HG03025 (cell line): ENCODE measurements at regions not wholly inside any gene's neighbourhood (a gene's known extent, or its start where the extent isn't known, plus 50 kb on each side); places are given as distances from the start of the nearest gene placed in this dataset.
"Not testable (repeated sequence)": the region's sequence is repeated elsewhere in the genome, so short reads cannot be mapped to it uniquely, and the experiment has no call there.

ENCODE experiments used
- ATAC-seq: cut with Tn5 transposase; IDR thresholded peaks from one replicate; pipeline ENCODE4 v1.9.1; 2021; ENCODE audit warnings: mild to moderate bottlenecking, moderate library complexity; ENCODE audit not compliant: unreplicated experiment, low FRiP score

DNA sequence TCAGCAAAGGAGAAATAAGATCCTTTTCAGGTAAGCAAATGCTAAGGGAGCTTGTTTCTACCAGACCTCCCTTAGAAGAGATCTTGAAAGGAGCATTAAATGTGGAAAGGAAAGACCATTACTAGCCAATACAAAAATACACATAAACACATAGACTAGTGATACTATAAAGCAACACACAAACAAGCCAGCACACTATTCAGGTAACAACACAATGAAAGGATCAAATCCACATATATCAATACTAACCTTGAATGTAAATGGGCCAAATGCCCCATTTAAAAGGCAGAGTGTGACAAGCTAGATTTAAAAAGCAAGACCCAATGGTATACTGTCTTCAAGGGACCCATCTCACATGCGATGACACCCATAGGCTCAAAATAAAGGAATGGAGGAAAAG lies 317.6 kb downstream of the TBL1XR1 start:
- no peak for ATAC-seq

DNA sequence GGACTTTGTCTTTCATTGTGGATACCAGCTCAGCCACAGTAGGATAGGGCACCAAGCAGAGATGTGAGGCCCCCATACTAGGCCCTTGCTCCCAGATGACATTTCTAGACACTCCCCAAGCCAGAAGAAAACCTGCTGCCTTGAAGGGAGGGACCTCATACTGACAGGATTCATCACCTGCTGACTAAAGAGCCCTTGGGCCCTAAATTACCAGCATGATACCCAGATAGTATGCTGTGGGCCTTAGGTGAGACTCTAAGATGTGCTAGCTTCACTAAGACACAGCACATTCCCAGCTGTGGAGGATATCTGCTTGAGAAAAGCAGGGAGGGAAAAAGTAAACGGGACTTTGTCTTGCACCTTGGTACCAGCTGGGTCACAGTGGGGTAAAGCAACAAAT lies 324.0 kb downstream of the TBL1XR1 start:
- no peak for ATAC-seq

DNA sequence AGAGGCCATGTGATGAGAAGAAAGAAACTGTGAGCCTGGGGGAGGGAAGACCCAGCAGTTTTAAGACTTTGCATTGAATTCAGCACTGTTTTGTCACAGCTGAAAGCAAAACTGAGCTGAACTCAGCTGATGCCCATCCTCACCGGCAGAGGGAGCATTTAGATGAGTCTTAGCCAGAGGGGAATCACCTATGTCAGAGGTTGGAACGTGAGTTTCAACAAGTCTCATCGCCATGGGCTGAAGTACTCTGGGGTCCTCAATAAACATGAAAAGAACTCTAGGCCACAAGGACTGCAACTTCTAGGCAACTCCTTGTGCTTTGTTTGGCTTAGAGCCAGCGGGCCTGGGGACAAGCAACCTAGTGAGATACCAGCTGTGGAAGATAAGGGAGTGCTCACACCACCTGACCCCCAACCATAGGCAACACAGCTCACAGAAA lies 324.5 kb downstream of the TBL1XR1 start:
- peak; percentile 95 for ATAC-seq

DNA sequence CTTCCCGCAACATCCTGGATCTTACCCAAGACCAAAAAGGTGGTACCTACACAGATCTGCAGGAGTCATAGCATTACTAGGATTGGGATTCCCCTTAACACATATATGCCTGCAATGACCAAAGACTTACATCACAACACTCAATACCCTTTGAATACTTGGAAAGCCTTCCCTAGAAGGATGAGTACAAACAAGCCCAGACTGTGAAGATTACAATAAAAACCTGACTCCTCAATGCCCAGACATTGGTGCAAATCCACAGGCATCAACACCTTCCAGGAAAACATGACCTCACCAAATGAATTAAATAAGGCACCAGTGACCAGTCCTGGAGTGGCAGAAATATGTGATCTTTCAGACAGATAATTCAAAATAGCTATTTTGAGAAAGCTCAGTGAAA lies 326.8 kb downstream of the TBL1XR1 start:
- ATAC-seq: no peak

DNA sequence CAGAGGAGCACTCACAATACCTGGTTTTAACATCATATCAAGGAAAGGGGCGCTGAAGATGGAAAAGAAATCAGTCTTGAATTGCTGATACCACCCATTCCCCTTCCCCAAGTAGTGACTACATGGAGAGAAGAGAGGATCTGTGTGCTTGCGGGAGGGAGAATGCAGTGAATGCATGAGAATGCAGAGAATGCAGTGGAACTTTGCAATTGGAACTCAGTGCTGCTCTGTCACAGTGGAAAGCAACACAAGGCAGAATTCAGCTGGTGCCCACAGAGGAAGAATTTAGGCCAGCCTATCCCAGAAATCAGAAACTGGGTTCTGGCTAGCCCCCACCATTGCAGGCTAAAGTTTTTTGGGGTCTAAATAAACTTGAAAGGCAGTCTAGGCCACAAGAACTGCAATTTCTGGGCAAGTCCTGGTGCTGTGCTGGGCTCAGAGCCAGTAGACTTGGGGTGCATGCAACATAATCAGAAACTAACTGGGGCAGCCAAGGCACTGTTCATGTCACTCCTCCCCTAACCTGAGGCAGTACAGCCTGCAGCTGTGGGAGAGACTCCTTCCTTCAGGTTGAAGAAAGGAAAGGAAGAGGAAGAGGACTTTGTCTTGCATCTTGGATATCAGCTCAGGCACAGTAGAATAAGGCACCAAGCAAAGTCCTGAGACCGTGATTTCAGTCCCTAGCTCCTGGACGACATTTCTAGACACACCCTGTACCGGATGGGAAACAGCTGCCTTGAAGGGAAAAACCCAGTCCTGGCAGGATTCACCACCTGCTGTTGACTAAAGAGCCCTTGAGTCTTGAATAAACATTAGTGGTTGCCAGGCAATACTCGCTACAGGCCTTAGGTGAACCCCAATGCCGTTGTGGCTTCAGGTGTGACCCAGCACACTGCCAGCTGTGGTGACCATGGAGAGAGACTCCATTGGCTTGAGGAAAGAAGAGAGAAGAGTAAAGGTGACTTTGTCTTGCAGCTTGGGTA lies 329.3 kb downstream of the TBL1XR1 start:
- no peak for ATAC-seq

DNA sequence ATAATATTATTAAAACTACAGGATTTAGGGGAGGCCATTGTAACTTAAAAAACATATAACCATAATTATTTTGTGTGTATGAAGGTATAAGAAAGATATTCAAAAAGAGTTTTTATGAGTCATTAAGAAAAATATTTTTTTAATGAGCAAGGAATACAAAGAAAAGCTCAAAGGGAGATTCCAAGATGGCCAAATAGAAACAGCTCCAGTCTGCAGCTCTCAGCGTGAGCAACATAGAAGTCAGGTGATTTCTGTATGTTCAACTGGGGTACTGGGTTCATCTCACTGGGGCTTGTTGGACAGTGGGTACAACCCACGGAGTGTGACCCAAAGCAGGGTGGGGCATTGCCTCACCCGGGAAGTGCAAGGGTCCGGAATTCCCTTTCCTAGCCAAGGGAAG lies 336.1 kb downstream of the TBL1XR1 start:
- no peak for ATAC-seq

DNA sequence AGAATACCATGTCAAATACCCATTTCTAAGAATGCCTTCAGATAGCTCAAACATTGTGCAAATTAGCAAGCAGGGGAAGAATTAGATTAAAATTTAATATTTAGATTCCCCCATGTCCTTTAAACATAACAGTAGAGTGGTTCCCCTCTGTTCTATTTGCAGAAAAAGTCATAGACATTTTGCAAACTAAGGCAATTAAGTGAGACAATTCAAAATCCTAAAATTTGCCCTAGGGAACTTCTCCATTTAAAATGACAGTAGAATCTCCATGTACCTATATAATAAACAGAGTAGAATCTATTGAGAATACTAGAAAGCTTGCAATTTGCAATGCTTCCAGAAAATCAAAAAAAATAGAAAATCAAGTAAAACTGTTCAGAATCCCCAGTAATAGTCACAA lies 340.6 kb downstream of the TBL1XR1 start:
- ATAC-seq: no peak

DNA sequence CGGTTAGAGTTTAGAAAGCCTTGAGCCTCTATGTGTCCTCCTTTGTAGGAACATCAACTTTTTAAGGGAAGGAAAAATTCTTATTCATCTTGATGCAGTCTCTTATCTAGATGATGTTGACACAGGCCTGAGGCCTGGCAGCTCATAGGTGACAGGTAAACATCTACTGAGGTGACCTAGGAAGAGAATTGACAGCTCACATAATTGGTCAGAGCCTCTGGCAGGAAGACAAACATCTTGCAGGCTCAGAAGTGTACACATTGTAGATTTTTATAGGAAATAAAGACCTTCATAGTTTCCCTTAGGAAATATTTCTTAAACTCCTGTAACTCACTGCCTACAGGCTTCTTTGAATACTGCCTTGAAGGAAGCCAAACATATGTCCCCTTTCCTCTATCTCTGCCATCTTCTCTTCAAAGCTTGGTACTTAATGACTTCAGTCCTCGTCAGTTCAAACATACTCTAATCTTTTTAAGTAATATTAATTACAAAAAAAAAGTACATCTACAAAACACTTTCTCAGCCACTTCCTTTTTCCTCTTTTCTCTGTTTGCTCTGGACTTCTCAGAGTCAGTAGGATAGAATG lies 341.3 kb downstream of the TBL1XR1 start:
- no peak for ATAC-seq

DNA sequence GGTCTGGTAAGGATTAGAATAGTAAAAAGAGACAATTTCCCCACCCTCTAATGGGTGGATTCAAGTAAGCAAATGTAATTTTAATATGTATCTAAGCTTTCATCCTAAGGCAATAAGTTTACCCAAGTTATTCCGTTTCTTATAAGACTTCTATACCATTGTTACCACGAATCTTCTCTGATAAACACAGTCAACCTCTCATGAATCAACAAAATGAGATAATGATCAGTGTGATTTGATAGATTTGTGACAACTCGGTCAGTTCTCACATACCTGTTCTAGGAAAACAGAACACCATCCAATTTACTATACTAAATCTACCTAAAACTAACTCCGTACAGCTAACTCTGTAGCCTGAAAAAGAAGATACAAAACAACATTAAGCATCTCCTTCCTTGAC lies 342.1 kb downstream of the TBL1XR1 start:
- no peak for ATAC-seq

DNA sequence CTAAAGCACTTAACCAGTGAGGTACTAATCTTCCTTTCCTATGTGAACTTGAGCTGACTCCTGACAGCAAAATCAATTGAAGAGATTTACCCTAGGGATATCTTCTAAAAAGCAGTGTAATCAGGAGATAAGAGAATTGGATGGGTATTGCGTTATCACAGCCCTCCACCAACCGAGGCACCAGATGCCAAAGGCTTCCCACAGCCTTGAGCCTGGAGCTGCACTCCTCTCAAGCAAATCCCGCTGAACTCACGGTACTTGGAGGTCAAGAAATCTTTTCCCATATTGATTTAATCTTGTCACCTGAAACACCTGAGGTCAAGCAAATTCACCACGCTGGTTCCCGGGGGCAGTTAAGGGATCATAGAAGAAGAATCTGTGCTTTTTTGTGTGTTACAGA lies 346.8 kb downstream of the TBL1XR1 start:
- ATAC-seq: no peak

DNA sequence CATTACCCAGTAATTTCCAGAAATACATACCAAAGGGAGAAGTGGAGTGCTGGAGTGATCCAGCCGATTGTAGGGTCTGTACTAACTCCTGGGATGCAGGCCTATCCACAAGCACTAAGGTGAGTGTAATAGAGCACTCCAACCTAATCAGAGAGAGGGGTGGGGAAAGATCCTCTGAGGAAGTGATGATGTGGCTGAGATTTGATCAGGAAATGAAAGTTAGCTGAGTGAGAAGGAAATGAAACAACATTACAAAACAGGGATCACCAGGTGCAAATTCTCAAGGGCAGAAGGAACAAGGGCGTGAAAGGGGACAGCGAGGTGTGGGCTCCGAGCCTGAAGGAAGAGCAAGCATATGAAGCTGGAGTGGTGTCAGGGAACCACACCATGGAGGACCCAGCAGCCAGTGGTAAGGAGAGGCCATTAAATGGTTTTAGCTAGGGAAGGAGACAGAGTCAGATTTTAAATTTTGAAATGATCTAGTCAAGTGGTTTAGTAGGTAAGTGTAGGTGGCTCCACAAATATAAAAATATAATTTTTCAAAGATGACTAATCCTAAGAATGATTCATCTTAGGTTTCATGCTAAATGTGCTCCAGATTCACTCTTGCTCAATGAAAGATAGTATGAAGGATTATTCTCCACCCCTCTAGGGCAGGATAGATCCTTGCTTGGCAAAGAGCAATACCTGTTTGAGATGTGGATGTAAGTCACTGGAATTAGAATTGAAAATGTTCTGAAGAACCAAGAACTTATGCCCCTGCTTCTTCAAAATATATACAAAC lies 348.7 kb downstream of the TBL1XR1 start:
- ATAC-seq: no peak

DNA sequence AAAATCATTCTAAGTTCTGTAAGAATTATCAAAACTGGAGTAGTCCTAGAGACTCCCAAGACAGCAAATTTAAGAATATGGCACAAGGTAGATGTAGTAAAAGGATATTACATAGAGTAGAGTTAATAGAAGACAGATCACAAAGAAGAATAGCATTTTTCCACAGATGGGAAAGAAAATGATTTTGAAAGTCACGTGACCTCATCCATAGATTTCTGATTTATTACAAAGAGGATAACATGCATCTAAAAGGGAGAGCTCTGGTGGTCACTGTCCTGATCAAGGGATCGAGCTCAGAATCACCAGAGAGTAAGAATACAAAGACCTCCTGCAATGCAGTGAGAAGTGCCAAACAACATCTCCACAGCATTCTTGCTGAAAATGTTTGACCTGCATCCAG lies 354.4 kb downstream of the TBL1XR1 start:
- no peak for ATAC-seq

DNA sequence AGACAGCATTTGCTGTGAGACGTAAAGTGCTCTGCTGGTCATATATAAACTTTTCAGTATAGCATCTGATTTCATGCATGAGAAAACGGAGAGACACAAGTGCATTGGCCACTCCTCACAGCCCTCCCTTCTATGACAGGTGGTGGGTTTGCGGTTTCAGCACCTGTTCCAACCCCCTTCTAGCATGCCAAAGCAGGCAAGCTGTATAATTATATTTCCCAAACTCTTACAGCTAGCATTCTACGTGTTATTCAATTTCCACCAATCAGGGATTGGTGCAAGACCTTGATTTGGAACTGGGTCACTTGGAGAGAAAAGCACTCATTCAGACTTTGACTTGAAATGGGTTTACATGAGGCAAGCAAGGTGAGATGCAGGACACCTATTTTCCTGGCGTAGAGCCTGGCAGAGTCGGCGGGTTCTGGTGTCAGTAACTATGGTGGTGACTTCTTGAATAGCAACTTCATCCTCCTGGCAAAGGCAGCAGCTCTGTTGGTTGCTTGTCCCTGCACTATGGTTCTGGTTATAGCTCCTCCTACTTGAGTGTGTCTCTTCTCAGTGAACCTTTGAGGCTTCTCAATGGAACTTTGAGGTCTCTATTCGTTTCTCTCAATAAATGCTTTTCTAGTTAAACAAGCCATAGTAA lies 356.5 kb downstream of the TBL1XR1 start:
- ATAC-seq: no peak

DNA sequence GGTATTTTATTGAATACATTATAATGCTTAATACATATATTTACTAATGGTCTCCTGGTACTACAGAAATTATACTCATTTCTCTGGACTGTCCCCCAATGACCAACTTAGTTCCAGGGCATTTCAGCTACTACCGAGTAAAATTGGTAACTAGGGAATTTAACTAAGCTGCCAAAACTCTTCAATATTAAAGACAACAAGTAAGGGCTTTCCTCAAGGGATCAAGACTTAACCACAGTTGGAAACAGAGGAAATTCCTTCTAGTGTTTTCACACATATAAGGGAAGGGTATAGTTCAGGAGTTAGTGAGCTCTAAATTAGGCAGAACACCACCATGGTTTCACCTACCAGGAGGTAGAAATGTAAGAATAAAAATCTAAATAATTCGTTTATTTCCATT lies 357.4 kb downstream of the TBL1XR1 start:
- no peak for ATAC-seq

DNA sequence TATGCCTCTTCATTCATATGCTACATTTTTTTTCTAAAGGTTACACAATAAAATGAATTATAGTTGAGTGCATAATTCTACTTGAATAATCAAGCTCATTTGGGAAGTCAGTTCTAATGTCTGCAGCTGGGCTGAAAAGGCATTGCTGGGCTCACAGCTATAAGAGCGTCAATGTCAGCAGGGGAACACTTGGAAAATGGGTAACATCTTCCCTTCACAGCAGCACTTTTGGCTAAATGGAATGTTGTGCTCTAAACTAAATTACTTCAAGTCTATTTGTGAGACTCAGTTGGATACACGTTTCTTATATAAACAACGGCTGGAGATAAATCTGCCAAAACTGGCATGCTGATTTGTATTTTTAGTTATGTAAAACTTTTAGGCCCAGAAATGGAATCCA lies 357.8 kb downstream of the TBL1XR1 start:
- ATAC-seq: no peak

DNA sequence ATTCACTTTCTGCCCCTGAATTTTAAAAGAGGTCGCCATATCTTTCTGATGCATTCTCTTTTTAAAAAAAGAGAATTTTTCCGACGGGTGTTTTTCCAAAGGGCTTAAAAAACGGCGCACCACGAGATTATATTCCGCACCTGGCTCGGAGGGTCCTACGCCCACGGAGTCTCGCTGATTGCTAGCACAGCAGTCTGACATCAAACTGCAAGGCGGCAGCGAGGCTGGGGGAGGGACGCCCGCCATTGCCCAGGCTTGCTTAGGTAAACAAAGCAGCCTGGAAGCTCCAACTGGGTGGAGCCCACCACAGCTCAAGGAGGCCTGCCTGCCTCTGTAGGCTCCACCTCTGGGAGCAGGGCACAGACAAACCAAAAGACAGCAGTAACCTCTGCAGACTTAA lies 370.0 kb downstream of the TBL1XR1 start:
- ATAC-seq: not testable (repeated sequence)

DNA sequence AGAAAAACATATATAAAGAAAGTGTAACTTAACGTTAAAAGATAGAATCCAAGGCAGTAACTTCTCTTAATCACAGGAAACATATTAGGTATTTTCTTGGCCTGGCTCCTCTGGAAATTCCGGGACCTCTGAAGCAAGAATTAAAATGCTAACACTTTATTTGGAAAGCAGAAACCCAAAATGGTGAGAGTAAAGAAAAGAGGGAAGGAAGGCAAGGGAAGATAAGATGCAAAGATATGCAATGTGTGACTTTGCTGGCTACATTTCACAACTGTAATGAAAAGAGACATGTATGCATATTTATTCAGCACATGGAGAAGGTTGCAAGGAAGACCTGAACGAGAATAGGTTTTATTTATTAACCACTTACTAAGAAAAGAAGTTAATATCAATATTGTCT lies 372.5 kb downstream of the TBL1XR1 start:
- no peak for ATAC-seq

DNA sequence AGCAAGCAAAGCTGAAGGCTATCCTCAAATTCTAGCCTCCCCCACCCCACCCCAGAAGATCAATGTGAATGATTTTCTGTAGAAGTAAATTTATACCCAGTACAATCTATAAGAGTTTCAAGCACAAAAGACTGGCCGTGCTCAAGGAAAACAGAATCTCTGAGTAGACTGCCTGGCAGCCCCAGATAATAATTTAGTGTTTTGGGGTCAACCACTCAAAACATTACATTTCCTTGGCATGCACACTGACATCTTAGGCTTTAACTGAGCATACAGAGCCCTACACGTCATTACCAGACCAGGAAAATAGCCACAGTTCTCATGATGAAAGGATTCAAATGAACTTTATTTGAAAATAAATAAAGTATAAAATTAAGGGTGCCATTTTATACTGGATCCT lies 376.5 kb downstream of the TBL1XR1 start:
- no peak for ATAC-seq

DNA sequence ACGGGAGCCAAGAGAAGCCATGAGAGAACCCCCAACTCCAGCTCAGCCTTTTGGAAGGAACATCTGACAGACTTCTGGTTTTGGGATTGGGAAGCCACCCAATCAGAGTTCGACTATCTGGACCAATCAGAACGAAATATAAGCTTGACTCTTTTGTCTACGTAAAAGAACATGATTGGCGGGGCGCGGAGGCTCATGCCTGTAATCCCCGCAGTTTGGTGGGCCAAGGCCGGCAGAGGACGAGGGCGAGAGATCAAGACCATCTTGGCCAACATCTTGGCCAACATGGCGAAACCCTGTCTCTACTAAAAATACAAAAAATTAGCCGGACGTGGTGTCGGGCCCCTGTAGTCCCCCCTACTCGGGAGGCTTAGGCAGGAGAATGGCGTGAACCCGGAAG lies 380.3 kb downstream of the TBL1XR1 start:
- ATAC-seq: no peak

DNA sequence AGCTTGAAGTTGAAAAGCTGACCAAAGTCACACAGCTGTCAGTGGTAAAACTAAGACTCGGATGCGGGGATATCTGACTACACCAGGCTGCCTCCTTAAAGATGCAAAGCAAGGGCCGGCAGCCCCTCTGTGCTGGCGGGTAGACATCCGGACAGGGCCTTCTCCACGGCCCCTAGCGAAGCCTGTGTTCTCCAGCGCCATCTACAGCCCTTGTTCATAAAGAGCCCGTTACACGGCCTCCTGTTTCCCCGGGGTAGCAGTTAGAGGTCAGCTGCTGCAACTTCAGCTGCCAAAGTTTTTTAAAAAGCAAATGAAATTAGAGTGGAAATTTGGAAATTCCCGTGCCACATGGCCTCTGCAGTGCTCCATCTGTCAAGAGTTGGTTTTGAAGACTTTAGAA lies 383.0 kb downstream of the TBL1XR1 start:
- ATAC-seq: peak; percentile 64

DNA sequence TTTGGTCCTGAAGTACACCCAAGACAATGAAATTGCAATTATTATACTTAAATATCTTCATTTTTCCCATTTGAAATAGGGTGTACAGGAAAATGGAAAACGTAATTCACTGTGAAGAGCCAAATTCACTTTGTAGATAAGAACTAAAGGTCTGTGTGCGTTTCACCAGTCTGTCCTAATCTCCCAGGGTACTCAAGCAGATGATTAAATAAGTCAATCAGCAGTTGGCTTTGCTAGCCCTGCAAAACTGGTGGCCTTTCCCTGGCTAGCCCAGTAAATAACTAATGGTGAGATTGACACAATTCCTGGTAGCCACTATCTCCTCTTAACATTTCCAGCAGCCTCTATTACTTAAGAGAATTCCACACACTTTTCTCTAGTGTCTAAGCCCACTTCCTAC lies 389.3 kb downstream of the TBL1XR1 start:
- no peak for ATAC-seq
